NCI-H1092 (cell line): ENCODE measurements at regions not wholly inside any gene's neighbourhood (a gene's known extent, or its start where the extent isn't known, plus 50 kb on each side); places are given as distances from the start of the nearest gene placed in this dataset.
"Not testable (repeated sequence)": the region's sequence is repeated elsewhere in the genome, so short reads cannot be mapped to it uniquely, and the experiment has no call there.

ENCODE experiments used
- DNase-seq: peaks from one replicate; lab custom pipeline; 2025; lab: John Stamatoyannopoulos, UW

GRCh38 chr10:35844686-35845085, 202.6 kb upstream of the FZD8 start:
- no peak for DNase-seq

DNA sequence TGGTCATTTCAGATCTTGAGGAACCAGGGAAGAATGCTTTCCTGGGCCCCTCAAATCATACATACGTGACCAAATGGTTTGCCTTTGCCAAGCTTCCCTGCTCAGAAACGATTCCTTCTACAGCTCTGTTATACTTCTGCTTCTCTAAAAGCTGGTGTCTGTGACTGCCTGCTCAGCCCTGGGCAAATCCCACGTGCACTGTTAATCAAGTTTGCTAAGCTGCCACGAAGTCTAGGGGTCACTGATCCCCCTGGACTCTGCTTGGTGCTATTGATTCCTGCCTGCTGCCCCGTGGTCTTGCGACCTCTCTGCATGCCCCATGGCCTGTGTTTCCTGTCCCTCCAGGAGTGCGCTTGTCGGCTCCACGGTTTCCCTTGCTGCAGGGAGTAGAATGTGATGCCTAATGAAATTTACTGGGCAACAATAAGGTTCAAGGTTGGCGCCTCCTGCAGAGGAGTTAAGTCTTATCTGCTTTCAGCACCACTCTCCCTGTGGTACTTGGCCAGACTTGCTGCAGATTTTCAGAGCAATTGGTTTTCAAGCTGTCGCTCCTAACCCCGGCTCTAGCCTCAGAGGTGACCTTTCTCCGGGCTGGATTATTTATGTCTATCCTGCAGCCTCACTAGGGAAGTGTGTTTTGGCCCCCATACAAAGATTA, 201.6 kb upstream of the FZD8 start:
- no peak for DNase-seq

DNA sequence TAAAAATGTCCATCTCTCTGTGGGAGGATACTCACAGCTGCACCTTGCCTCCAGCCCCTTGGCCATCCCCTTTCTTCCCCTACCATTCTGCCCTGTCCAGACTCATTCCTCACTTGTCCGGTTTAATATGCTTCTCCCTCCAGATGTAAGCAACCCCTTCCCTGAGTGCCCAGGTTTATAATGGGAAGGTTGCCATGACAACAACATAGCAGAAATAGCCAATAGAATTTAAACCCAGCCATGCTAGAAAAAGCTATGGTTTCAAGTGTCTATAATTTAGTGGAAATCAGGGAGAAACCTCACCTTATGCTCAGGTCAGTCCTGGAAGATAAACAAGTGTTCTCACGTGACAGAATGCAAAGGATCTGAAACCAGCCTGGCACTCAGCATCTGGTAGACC, 196.0 kb upstream of the FZD8 start:
- DNase-seq = no peak

DNA sequence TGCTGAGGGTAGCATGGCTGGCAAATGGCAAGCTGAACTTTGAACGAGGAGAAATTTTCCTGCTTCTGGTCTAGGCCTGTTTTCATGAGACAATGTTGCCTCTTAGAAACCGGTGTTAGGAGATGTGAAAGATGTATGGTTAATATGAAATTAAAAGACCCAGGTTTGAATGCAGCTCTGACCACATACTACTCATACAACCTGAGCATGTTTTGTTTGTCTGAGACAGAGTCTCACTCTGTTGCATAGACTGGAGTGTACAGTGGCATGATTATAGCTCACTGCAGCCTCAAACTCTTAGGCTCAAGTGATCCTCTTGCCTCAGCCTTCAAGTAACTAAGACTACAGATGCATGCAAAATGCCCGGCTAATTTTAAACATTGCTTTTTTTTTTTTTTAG, 193.4 kb upstream of the FZD8 start:
- no peak for DNase-seq

GRCh38 chr10:35834877-35835494, 192.9 kb upstream of the FZD8 start:
- DNase-seq = no peak

DNA sequence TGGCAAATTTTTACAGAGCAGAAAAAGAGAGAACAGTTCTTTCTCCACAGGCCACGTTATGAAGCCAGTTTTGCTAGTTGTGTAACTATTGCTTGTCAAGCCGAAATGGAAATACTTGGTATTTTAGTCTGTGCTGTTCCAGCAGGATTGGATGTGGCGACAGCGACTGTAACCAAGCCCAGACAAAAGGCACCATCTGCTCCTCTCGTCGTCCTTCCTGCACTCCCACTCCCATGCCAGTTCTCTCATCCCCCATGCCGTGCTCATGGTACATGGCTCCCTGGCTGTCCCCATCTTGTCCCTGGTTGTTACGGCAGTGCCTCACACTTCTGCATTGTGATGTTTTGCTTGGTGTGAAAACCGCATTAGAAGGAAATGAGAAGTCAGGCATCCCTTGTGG, 185.7 kb upstream of the FZD8 start:
- DNase-seq = no peak

- no peak for DNase-seq
Measured at GRCh38 chr10:35824704-35825103, 182.6 kb upstream of the FZD8 start.

- peak; percentile 67 for DNase-seq
Measured at GRCh38 chr10:35822316-35822715, 180.2 kb upstream of the FZD8 start.

DNA sequence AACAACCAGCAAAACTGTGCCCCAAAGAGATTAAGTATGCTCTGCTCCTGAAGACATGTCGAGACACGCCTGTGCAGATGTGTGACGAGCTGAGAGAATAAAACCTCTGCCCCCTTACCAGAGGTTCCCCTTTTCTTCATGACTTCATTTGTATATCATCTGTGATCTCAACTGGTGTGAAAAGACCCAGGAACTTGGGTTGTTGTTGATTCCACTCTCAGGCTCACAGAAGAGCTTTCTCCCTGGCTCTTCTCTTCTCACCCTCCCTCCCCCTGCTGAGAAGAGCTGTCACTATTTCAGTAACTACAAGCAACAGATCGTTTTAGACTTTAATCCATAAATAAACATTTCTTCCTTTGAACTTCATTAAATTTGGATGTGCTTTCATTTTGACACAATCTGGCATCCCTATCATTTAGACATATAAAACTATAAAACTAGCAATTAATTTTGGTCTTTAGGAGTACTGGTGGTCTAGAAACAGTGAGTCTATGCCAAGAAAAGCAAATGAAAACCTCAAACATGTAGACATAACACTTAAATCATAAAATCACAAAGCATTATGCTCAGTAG, 179.3 kb upstream of the FZD8 start:
- DNase-seq = no peak

- DNase-seq = no peak
Measured at GRCh38 chr10:35819736-35820135, 177.6 kb upstream of the FZD8 start.

- no peak for DNase-seq
Measured at GRCh38 chr10:35819011-35819410, 176.9 kb upstream of the FZD8 start.

- DNase-seq = not testable (repeated sequence)
Measured at GRCh38 chr10:35817109-35817508, 175.0 kb upstream of the FZD8 start.

- no peak for DNase-seq
Measured at GRCh38 chr10:35813219-35813618, 171.1 kb upstream of the FZD8 start.

DNA sequence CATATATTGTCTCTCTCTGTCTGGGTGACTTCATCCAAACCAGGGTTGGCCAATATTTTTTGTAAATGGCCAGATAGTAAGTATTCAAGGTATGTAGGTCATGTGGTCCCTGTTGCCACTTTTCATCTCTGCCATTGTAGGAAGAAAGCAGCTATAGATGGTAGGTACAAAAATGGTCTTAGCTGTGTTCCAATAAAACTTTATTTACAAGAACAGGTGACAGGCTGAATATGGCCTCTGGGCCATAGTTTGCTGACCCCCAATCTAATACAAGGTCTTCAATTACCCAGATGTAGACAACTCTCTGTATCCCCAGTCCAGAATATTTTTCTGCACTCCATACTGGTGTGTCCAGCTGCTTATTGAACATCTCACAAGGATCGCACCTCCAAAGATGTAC, 166.2 kb upstream of the FZD8 start:
- DNase-seq = no peak

- DNase-seq = no peak
Measured at GRCh38 chr10:35803046-35803445, 160.9 kb upstream of the FZD8 start.

DNA sequence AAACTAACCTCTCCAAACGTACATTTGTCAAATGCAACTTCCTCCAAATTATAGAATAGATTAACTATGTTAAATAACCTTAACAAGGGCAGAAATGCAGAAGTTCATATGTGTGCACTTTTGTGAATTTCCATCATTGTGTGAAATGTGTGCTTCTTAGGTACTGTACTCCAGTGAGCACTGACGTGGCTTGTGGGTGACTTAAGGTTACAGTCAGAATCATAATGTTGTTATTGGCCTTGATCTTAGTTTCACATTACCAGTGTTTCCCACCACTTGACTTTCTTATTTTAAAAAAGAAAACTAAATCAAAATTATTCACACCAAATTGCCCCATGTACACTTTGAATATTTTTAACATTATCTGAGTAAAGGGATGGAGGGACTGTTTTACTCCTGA, 155.1 kb upstream of the FZD8 start:
- DNase-seq = no peak

GRCh38 chr10:35795131-35795824, 153.2 kb upstream of the FZD8 start:
- DNase-seq = peak; percentile 21

- no peak for DNase-seq
Measured at GRCh38 chr10:35794703-35795102, 152.6 kb upstream of the FZD8 start.

GRCh38 chr10:35792291-35792690, 150.2 kb upstream of the FZD8 start:
- no peak for DNase-seq

- DNase-seq = no peak
Measured at GRCh38 chr10:35789996-35790395, 147.9 kb upstream of the FZD8 start.

- no peak for DNase-seq
Measured at GRCh38 chr10:35784751-35785150, 142.7 kb upstream of the FZD8 start.

GRCh38 chr10:35783305-35783838, 141.3 kb upstream of the FZD8 start:
- DNase-seq = no peak

DNA sequence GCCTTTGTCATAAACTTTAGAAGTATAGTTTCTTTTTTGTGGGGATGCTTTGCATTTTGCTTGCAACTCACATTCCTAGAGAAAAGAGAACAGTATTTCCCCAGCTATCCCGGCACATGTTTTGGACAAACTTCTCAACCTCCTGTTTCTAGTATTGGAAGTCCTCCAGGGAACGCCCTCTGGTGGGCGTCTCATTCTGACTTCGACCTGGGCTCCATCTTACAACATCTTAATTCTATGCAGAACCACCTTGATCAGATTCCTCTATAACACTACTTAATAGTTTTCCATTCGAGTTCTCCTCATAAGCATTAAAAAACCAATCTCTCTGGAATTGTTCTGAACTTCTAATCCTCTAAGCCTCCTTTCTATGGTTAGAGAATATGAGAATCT, 139.5 kb upstream of the FZD8 start:
- no peak for DNase-seq
